ENCODE measurements at regions not wholly inside any gene's neighbourhood (a gene's known extent, or its start where the extent isn't known, plus 50 kb on each side); places are given as distances from the start of the nearest gene placed in this dataset.

DNA sequence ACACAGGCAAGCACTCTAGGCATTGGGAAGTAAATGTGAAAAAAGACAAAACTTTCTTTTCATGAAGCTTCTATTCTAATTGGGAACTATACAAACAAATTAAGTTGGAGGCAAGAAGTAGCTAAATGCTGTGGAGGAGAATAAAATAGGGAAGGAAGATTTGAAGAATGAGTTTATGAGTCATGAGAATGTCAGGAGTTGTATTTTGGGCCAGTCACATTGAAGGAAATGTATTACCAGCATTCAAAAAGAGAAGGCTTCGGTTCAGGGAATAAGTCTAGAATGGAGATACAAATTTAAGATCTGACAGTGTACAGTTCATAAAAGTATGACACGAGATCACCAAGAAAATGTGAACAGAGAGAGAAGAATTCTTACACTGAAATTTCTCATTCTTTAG is 666.5 kb downstream of the ADCYAP1 start:
- Histone ChIP-seq H3K9me3 (no peaks in the 10 kb centered on the region), H3K4me1 (no peaks in the 10 kb centered on the region), H3K27me3 (replicated peaks; ENCODE audit: control insufficient read depth, insufficient read depth, low read length) (no peaks in the 10 kb centered on the region), H3K36me3 (ENCODE audit: control insufficient read depth, insufficient read depth, low read length) (no peaks in the 10 kb centered on the region), H3K4me3 (ENCODE audit: low read depth, low read length) (no peak overlapping the region)
- DNase-seq = no peak
- BruUV-seq (replicated peaks) = no TSS peak
- Mint-ChIP-seq H3K27me3 (ENCODE audit: insufficient read depth, unreplicated experiment) (no peaks in the 10 kb centered on the region), H3K4me1 (ENCODE audit: low read depth, unreplicated experiment) (no peaks in the 10 kb centered on the region), H3K9me3 (ENCODE audit: unreplicated experiment) (no peaks in the 10 kb centered on the region), H3K36me3 (ENCODE audit: insufficient read depth, unreplicated experiment) (no peaks in the 10 kb centered on the region), H3K27ac (ENCODE audit: unreplicated experiment) (no peak overlapping the region), H3K4me3 (ENCODE audit: unreplicated experiment) (no peak overlapping the region)
- POLR2A ChIA-PET = no interaction called here
- TF ChIP-seq CTCF (IDR thresholded peaks at IDR 0.05; ENCODE audit: insufficient read depth in 1 of 2, low read depth in 1 of 2, low read length in 1 of 2, severe bottlenecking in 1 of 2, unreplicated experiment in 1 of 2) = no peak
- intact Hi-C loops (cut with micrococcal nuclease; ENCODE audit: unreplicated experiment) = no loop called here
- CTCF ChIA-PET = no interaction called here

GRCh38 chr18:1573732-1574131 is 669.1 kb downstream of the ADCYAP1 start:
- BruUV-seq (replicated peaks) = no TSS peak

GRCh38 chr18:1575084-1575483 is 670.4 kb downstream of the ADCYAP1 start:
- Mint-ChIP-seq H3K4me1 (ENCODE audit: low read depth, unreplicated experiment) (no peaks in the 10 kb centered on the region), H3K9me3 (ENCODE audit: unreplicated experiment) (no peaks in the 10 kb centered on the region), H3K4me3 (ENCODE audit: unreplicated experiment) (no peak overlapping the region), H3K27ac (ENCODE audit: unreplicated experiment) (no peak overlapping the region), H3K27me3 (ENCODE audit: insufficient read depth, unreplicated experiment) (no peaks in the 10 kb centered on the region), H3K36me3 (ENCODE audit: insufficient read depth, unreplicated experiment) (no peaks in the 10 kb centered on the region)
- POLR2A ChIA-PET = no interaction called here
- DNase-seq = no peak
- no TSS peak for BruUV-seq (replicated peaks)
- TF ChIP-seq CTCF (IDR thresholded peaks at IDR 0.05; ENCODE audit: insufficient read depth in 1 of 2, low read depth in 1 of 2, low read length in 1 of 2, severe bottlenecking in 1 of 2, unreplicated experiment in 1 of 2) = no peak
- no peaks in the 10 kb centered on the region for H3K36me3 ChIP-seq (ENCODE audit: control insufficient read depth, insufficient read depth, low read length)
- H3K9me3 ChIP-seq = no peaks in the 10 kb centered on the region
- CTCF ChIA-PET = no interaction called here
- no peaks in the 10 kb centered on the region for H3K27me3 ChIP-seq (replicated peaks; ENCODE audit: control insufficient read depth, insufficient read depth, low read length)
- intact Hi-C loops (cut with micrococcal nuclease; ENCODE audit: unreplicated experiment) = no loop called here
- H3K4me3 ChIP-seq (ENCODE audit: low read depth, low read length) = no peak overlapping the region
- peaks cover 5% of the 10 kb centered on the region; the same call in 1 of the 2 replicates for H3K4me1 ChIP-seq

More at GRCh38 chr18:1573732-1574131, 669.1 kb downstream of the ADCYAP1 start:
- Mint-ChIP-seq H3K9me3 (ENCODE audit: unreplicated experiment) (no peaks in the 10 kb centered on the region), H3K27ac (ENCODE audit: unreplicated experiment) (no peak overlapping the region), H3K27me3 (ENCODE audit: insufficient read depth, unreplicated experiment) (no peaks in the 10 kb centered on the region), H3K4me3 (ENCODE audit: unreplicated experiment) (no peak overlapping the region), H3K36me3 (ENCODE audit: insufficient read depth, unreplicated experiment) (no peaks in the 10 kb centered on the region), H3K4me1 (ENCODE audit: low read depth, unreplicated experiment) (no peaks in the 10 kb centered on the region)
- TF ChIP-seq CTCF (IDR thresholded peaks at IDR 0.05; ENCODE audit: insufficient read depth in 1 of 2, low read depth in 1 of 2, low read length in 1 of 2, severe bottlenecking in 1 of 2, unreplicated experiment in 1 of 2) = no peak
- Histone ChIP-seq H3K36me3 (ENCODE audit: control insufficient read depth, insufficient read depth, low read length) (no peaks in the 10 kb centered on the region), H3K4me3 (ENCODE audit: low read depth, low read length) (no peak overlapping the region), H3K4me1 (no peaks in the 10 kb centered on the region), H3K27me3 (replicated peaks; ENCODE audit: control insufficient read depth, insufficient read depth, low read length) (no peaks in the 10 kb centered on the region), H3K9me3 (no peaks in the 10 kb centered on the region)
- ChIA-PET POLR2A (no interaction called here), CTCF (no interaction called here)
- DNase-seq = no peak
- intact Hi-C loops (cut with micrococcal nuclease; ENCODE audit: unreplicated experiment) = no loop called here

All from Caco-2 (cell line).